Transverse colon (tissue), 4 donors: ENCODE measurements at regions not wholly inside any gene's neighbourhood (a gene's known extent, or its start where the extent isn't known, plus 50 kb on each side); places are given as distances from the start of the nearest gene placed in this dataset.

Source experiments
- EP300 ChIP-seq: sonication (generic); formaldehyde crosslinking; IDR thresholded peaks from one replicate; pipeline ENCODE4 v1.6.1; 2017; ENCODE audit warnings: antibody characterized with exemption, low read depth
- POLR2A ChIP-seq: fragments of 450-650 bp; IDR thresholded peaks from one replicate; pipeline ENCODE4 v1.6.1; 2016; ENCODE audit warnings: antibody characterized with exemption, mild to moderate bottlenecking, moderate library complexity
- POLR2AphosphoS5 ChIP-seq, 3 donors: sonication (generic); formaldehyde crosslinking; IDR thresholded peaks; one replicate each; pipeline ENCODE4 v1.6.1; 2016; ENCODE audit warnings: antibody characterized with exemption in 3 of 3
- TF ChIP-seq, protein P1 (sequence below), 5 experiments: fragments of 200-600 bp in 3 of 5; fragments of 450-650 bp in 2 of 5; sonication (generic) in 3 of 5; IDR thresholded peaks; 1 replicate in 2 of 5; 2 replicates in 3 of 5; pipeline ENCODE4 v1.5.1; 2016 to 2017; ENCODE audit warnings: antibody characterized with exemption in 5 of 5, inconsistent platforms in 3 of 5, mild to moderate bottlenecking in 2 of 5, moderate library complexity in 1 of 5

DNA sequence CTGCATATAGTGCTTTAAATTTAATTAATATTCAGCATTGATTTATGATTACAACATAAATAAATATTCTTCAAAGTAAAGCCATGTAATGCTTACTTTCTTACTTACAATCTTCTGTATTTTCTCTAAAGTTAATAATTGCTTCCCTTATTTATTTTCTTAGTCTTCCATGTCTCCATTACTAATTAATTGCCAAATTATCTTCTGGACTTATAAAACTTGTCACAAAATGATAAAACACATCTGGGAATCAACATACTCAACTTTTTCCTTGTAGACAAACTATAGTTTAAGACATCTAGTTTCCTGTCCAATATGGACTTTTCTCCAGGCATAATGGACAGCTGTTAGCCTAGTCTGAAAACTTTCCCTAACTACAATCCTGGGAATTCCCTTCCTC lies 466.6 kb downstream of the FLRT2 start:
- TF ChIP-seq, protein P1, sequence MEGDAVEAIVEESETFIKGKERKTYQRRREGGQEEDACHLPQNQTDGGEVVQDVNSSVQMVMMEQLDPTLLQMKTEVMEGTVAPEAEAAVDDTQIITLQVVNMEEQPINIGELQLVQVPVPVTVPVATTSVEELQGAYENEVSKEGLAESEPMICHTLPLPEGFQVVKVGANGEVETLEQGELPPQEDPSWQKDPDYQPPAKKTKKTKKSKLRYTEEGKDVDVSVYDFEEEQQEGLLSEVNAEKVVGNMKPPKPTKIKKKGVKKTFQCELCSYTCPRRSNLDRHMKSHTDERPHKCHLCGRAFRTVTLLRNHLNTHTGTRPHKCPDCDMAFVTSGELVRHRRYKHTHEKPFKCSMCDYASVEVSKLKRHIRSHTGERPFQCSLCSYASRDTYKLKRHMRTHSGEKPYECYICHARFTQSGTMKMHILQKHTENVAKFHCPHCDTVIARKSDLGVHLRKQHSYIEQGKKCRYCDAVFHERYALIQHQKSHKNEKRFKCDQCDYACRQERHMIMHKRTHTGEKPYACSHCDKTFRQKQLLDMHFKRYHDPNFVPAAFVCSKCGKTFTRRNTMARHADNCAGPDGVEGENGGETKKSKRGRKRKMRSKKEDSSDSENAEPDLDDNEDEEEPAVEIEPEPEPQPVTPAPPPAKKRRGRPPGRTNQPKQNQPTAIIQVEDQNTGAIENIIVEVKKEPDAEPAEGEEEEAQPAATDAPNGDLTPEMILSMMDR (IDR thresholded peaks at IDR 0.05): no peak
- TF ChIP-seq POLR2AphosphoS5 (IDR thresholded peaks at IDR 0.05) (no peak), EP300 (no peak), POLR2A (no peak)
